ENCODE measurements at regions not wholly inside any gene's neighbourhood (a gene's known extent, or its start where the extent isn't known, plus 50 kb on each side); places are given as distances from the start of the nearest gene placed in this dataset.

DNA sequence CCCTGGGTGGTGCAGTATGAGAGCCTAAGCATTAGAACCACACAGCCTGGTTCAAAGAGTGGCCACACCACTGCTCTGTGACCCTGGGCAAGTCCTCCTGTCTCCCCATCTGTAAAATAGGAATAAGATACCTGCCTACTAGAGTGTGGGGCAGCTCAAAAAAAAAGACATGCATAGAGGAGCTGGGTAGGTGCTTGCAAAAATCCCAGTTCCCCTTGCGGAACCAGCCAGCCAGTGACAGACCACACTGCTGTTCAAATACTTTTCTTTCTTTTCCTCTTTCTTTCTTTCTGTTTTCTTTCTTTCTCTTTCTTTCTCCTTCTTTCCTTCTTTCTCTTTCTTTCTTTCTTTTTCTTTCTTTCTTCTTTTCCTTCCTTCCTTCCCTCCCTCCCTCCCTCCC, 63.0 kb upstream of the TRIM2 start:
- no peak for DNase-seq

DNA sequence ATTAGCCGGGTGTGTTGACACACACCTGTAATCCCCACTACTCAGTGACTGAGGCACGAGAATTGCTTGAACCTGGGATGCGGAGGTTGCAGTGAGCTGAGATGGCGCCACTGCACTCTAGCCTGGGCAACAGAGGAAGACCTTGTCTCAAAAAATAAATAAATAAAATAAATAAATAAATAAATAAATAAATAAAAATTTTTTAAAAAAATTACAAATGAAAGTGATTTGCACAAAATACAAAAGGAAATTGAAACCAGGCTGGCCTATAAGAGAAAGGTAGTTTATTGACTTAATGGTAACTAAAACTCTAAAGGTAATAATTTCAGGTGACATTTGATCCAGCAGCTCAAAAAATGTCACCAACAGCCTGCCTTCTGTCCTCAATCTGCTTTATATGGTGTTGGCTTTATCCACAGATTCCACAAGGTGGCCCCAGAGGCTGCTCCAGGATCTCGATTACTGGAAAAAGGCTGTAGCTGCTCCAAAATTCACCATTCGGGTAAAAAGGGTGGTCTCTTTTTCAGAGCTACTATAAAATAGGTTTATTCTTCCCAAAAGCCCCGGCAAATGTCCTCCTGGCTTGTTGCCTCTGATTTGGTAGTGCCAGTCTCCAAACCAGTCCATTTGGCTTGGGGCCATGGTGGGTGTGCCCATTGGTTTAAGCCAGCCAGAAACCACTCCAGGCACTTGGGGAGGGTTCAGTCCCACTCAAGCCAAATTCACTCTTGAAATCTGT, 61.4 kb upstream of the TRIM2 start:
- DNase-seq, result peak; percentile 68

DNA sequence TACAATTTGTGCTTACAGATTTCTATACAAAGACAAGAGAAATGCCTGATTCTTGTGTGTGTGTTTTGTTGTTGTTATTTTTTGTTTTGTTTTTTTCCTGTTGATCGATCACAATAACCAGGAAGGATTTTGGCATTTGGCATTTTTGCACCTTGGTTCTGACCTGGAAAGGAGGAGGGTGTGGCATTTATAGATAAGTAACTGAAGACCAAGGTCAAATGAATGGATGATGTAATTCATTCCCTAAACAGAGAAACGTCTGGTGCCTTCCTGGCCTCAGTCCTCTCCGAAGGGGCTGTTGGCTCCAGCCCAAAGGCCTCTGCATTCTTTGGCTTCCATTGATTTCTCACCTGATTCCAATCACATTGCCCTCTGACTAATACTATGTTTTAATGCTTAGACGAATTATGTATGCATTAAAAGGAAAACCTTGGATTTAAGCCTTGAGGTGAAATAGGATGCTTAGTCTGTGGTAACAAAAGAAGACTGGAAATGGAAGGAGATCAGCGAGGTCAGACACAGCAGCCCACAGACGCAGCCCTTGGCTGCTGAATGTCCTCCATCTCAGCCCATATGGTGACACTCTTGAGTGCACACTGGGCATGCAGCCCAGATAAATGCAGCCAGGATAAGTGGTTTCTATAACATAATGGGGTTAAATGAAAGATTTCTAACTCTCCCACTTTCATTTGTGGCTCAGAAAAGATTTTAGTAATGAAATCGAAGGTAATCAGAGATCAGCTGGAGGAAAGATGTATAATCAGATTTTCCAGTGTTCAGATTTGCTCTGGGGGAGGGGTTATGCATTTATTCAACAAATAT, 60.5 kb upstream of the TRIM2 start:
- DNase-seq, result no peak

DNA sequence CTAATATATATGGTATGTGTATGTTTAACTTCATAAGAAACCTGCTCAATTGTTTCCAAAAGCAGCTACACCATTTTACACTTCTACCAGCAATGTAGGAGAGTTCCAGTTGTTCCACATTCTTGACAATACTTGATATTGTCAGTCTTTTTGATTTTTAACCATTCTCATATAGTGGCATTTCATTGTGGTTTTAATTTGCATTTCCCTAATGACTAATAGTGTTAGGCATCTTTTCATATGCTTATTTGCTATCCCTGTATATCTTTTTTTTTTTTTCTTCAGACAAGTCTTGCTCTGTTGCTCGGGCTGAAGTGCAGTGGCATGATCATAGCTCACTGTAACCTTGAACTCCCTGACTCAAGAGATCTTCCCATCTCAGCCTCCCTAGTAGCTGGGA, 58.2 kb upstream of the TRIM2 start:
- no peak for DNase-seq

DNA sequence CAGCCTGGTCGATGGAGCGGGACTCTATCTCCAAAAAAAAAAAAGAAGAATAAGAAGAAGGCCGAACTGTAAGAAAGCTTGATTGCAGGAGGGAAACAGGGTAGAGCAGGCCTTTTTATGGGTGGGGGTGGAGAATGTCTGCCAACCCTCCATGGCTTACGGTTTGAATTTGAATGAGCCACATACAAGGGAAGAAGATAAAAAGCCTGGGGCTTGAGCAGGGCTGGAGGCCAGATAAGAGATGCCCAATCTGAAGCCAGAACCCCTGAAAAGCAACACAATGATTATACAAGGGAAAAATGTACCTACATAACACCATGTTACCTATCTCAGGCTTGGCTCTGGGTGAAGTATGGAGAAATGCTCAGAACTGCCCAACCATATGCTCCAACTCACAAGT, 57.3 kb upstream of the TRIM2 start:
- no peak for DNase-seq

DNA sequence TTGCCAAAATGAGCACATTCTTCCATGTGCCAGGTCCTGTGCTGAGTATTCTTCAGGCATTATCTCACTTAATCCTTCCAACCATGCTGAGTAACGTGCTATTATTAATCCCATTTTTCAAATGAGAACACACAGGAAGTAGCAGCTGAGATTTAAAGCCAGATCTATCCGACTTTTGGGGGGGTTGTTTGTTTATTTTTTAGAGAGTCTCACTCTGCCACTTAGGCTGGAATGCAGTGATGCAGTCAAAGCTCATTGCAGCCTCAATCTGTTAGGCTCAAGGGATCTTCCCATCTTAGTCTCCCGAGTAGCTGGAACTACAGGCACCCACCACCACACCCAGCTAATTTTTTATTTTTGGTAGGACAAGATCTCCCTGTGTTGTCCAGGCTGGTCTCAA, 55.5 kb upstream of the TRIM2 start:
- DNase-seq, result no peak

DNA sequence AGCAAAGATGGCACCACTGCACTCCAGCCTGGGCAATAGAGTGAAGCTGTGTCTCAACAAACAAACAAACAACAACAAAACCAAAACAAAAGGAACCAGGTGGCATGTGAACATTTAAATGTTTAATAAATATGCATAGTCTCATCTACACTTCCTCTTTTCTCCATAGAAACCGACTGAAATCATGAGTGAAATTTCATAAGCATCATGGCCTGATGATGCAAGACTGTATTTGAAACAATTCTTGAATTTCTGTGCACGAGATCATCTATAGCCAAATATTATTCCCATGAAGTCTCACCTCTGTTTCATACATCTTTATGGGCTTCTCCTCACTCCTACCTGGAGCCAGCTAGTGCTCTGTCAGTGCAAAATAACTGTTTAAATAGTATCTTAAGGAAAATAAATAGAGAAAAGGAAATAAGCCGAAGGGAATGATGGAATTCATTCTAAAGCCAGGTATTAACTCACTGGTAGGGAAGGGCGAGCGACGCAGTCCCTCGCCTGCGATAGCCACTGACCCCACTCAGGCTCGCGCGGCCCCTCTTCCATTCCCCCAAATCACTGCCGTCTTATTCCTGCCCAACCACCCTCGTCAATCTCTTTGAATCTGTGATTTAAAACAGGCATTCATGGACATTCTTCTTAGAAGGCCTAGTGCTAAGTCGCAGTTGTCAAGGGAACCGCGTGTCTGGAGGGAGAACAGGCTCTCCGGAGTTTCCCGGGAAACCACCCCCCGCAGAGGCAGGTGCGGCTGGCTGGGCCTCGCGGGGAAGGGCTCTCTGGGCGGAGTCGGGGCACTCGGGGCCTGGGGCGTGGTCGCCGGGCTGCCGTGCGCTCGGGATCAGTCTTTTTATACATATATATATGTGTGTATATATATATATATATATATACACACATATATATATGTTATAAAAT, 52.4 kb upstream of the TRIM2 start:
- peak; percentile 58 for DNase-seq

DNA sequence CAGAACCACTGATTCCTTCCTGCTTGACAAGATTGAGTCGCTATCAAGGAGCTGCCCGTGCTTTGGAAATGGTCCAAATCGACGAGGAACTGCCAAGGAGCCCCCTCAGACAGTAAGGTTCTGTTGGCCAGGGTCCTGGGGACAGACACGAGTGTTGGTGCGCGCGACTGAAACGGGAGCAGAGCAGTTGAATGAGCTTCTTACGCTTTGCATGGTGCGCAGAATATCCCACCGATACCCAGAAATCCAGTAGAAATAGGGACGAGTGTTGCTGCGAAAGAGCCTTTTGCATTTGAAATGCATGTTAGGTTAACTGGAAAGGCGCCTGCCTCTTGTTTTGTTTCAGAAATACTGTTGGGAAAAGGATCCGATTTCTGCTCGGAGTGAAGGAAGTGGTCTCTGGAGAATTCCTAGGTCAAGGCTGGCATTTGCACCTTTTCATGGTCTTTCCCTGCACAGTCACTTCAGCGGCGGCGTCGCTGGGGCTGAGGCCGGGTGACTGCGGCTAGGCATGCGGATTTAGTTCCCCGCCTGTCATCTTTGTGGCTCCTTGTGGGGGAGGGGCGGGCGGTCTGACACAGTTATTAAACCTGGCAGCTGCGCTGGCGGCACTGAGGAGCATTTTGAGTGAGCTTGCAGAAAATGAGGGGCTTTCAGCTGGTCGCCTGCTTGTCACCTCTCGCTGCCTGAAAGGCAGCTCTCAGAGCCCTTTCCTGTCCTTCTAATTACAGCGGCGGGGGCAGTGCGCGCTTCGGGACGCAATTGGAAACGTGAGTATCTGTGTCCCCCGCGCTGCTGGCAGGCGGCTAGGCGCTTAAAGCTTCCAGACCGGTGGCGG, 51.5 kb upstream of the TRIM2 start:
- DNase-seq, result peak; percentile 61

DNA sequence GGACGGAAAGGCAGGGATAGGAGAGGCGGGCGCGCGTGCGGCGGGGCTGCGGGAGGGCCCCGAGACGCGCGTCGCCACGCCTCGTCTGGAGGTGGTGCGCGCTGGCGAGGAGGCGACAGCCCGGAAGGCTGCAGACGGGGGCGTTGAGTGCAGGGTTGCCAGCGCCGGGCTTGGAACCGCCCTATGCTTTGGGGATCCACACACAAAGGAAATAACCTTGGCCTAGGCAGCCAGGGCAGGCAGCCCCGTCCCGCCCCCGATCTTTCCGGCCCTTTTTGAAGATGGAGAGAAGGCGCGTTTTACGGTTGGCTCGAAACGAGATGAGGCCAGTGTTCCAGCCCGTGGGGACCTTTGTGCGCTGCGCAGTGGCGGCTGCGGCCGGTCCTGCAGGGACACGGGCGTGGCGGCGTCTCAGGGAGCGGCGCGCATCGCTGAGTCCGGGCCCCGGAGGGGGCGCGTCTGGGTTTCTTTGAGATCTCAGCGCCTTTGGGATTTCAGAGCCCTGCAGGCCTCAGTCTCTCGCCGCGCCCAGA, 50.8 kb upstream of the TRIM2 start:
- peak; percentile 77 for DNase-seq

DNA sequence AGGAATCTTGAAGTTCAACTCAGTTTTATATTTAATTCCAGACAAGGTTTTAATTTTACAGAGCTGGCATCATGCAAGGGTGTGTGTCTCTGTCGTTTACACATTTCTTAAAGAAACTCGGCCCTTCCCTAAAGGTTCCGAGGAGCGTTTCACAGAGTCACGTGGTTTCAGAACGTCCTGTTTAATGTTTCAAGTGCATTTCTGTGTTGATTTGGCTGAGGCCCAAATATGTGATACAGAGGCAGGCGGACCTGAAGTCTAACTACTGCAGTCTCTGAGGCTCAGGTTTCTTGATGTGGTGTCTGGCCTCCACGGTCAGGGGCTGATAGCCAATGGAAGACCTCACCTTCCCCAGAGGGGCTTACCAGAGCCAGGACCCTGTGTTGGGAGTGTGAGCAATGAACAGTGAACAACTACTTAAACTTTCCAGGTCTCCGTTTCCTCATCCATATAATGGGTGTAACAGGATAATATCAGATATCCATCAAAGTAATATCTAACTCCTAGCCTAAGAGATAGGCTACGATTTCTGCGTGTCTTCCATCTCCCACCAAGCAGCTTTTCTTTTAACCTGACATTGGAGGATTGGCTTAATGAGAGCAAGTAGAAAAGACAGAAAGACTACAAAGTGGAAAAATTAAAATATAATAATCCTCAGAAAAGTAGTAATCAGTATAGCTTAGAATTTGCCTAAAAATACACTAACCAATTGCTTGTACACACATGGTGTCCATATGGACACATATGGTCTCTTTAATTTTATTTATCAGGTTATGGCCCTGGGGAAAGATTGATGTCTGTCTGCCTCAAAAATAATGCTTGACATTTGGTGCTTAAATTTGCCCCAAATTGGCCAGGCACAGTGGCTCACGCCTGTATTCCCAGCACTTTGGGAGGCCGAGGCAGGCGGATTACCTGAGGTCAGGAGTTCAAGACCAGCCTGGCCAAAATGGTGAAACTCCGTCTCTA, 50.0 kb upstream of the TRIM2 start:
- peak; percentile 39 for DNase-seq

Measured in CD4-positive, alpha-beta T cell treated with Interleukin-17A for 1 hour (primary cell).